Neuron (in vitro differentiated cells): ENCODE measurements at regions not wholly inside any gene's neighbourhood (a gene's known extent, or its start where the extent isn't known, plus 50 kb on each side); places are given as distances from the start of the nearest gene placed in this dataset.

Experiments used
- H2AFZ ChIP-seq: one replicate; pipeline ENCODE4 v1.6.1; 2013; ENCODE audit warnings: low read depth, mild to moderate bottlenecking, inconsistent platforms, low read length, moderate library complexity
- H3K27me3 ChIP-seq: one replicate; pipeline ENCODE4 v1.6.1; 2013; ENCODE audit warnings: low read length; ENCODE audit not compliant: insufficient read depth
- H3K36me3 ChIP-seq: one replicate; pipeline ENCODE4 v1.6.1; 2013; ENCODE audit warnings: low read length; ENCODE audit not compliant: insufficient read depth
- H3K4me1 ChIP-seq: one replicate; pipeline ENCODE4 v1.6.1; 2013; ENCODE audit warnings: low read length; ENCODE audit not compliant: insufficient read depth
- H3K4me3 ChIP-seq: 2 replicates; pipeline ENCODE4 v1.5.1; 2013; ENCODE audit warnings: mild to moderate bottlenecking, low read length, moderate library complexity
- H3K9me3 ChIP-seq: one replicate; pipeline ENCODE4 v1.6.1; 2013; ENCODE audit warnings: low read length

- Histone ChIP-seq H3K27me3 (no peaks in the 10 kb centered on the region), H3K4me1 (peaks cover 10% of the 10 kb centered on the region), H2AFZ (peak overlapping the region; percentile 73), H3K36me3 (no peaks in the 10 kb centered on the region), H3K4me3 (no peak overlapping the region), H3K9me3 (no peaks in the 10 kb centered on the region)
Observed at GRCh38 chr13:103539265-103539664, 473.0 kb upstream of the SLC10A2 start.

GRCh38 chr13:103537616-103538015 is 471.4 kb upstream of the SLC10A2 start:
- no peak overlapping the region for H2AFZ ChIP-seq
- no peaks in the 10 kb centered on the region for H3K9me3 ChIP-seq
- no peak overlapping the region for H3K4me3 ChIP-seq
- no peaks in the 10 kb centered on the region for H3K27me3 ChIP-seq
- peaks cover 10% of the 10 kb centered on the region for H3K4me1 ChIP-seq
- H3K36me3 ChIP-seq: no peaks in the 10 kb centered on the region

DNA sequence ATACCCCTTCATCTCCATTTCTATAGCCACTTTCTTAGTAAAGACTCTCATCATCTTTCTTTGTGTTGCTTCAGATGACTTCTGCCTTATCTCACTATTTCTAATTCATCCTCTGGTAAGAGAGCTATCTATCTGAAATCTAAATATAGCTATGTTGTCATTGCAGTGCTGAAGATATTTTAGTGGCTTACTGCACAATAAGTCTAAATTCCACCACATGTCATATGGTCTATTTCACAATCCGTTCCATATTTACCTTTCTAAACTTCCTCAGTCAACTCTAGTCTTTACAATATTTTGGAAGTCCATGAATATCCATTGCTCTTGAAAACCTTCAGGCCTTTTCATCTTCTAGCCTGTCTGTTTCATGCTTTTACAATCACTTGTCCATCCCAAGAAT is 465.1 kb upstream of the SLC10A2 start:
- H3K4me3 ChIP-seq: no peak overlapping the region
- no peaks in the 10 kb centered on the region for H3K9me3 ChIP-seq
- no peaks in the 10 kb centered on the region for H3K4me1 ChIP-seq
- H2AFZ ChIP-seq: no peak overlapping the region
- no peaks in the 10 kb centered on the region for H3K36me3 ChIP-seq
- no peaks in the 10 kb centered on the region for H3K27me3 ChIP-seq

- Histone ChIP-seq H3K4me3 (no peak overlapping the region), H3K9me3 (no peaks in the 10 kb centered on the region), H2AFZ (no peak overlapping the region), H3K27me3 (no peaks in the 10 kb centered on the region), H3K4me1 (no peaks in the 10 kb centered on the region), H3K36me3 (no peaks in the 10 kb centered on the region)
Observed at GRCh38 chr13:103528437-103528836, 462.2 kb upstream of the SLC10A2 start.

- H3K4me1 ChIP-seq: no peaks in the 10 kb centered on the region
- H3K9me3 ChIP-seq: no peaks in the 10 kb centered on the region
- H3K36me3 ChIP-seq: no peaks in the 10 kb centered on the region
- no peak overlapping the region for H3K4me3 ChIP-seq
- H3K27me3 ChIP-seq: no peaks in the 10 kb centered on the region
- no peak overlapping the region for H2AFZ ChIP-seq
Observed at GRCh38 chr13:103525530-103525929, 459.3 kb upstream of the SLC10A2 start.

DNA sequence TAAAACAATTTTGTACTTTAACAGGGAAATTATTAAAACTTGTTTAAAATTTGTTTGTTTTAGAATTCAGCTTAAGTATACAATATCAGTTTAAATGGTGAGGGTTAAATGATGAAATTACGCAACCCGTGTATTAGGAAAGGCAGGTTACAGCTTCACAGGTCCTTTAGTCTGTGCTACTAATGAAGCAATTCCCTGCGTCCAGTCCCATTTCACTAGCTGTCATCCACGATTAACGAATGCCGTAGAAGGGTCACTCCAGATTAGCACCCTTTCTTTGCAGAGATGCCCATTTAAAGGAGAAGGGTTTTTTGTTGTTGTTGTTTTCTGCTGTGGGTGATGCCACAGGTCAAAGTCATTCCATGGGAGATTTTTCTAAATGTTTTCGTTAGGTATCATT is 457.6 kb upstream of the SLC10A2 start:
- Histone ChIP-seq H2AFZ (no peak overlapping the region), H3K4me1 (no peaks in the 10 kb centered on the region), H3K27me3 (no peaks in the 10 kb centered on the region), H3K36me3 (no peaks in the 10 kb centered on the region), H3K4me3 (no peak overlapping the region), H3K9me3 (no peaks in the 10 kb centered on the region)

DNA sequence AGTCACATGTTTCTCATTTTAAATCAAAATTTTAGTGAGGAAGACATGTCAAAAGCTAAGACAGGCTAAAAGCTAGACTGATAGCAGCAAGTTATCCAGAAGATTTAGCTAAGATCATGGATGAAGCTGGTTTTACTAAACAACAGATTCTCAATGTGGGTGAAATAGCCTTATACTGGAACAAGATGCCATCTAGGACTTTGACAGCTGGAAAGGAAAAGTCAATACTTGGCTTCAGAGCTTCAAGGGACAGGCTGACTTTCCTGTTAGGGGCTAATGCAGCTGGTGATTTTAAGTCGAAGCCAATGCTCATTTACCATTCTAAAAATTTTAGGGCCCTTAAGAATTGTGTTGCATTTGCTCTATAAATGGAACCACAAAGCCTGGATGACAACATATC is 455.3 kb upstream of the SLC10A2 start:
- H3K4me1 ChIP-seq: no peaks in the 10 kb centered on the region
- H3K27me3 ChIP-seq: no peaks in the 10 kb centered on the region
- no peak overlapping the region for H2AFZ ChIP-seq
- H3K4me3 ChIP-seq: no peak overlapping the region
- no peaks in the 10 kb centered on the region for H3K36me3 ChIP-seq
- no peaks in the 10 kb centered on the region for H3K9me3 ChIP-seq

GRCh38 chr13:103517768-103518102 is 451.5 kb upstream of the SLC10A2 start:
- Histone ChIP-seq H3K4me1 (peaks cover 3% of the 10 kb centered on the region), H3K36me3 (no peaks in the 10 kb centered on the region), H2AFZ (no peak overlapping the region), H3K4me3 (no peak overlapping the region), H3K9me3 (no peaks in the 10 kb centered on the region), H3K27me3 (no peaks in the 10 kb centered on the region)

DNA sequence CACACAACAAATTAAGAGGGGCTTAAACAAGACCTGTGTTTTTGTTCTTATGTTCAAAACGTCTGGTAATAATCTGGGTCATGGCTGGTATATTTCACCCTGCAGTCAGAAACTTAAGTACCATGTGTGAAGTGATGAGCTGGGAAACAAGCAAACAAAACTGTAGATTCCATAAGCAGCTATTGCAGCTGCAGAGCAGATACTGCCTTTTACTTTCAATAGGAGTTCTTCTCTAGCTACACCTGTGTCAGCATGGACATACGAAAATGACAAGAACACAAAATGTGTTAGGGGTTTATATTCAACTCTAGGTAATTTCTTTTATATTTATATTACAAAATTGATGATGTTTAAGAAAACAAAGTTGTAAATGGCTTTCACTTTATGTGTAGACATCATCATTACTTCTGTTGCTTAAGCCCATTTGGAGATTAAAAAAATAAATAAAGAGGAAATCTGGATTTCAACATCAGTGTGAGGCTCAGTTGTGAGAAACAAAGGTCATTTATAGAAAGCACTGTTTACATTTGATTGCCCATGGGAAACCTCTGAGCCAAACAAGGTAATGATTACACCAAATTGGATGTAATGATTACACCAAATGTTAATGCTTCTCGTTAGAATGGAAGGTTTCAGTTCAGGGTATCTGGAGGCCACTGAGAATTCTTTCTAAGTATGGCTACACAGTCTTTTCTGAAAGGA is 451.0 kb upstream of the SLC10A2 start:
- Histone ChIP-seq H3K4me3 (no peak overlapping the region), H3K27me3 (no peaks in the 10 kb centered on the region), H3K4me1 (peaks cover 3% of the 10 kb centered on the region), H2AFZ (no peak overlapping the region), H3K9me3 (no peaks in the 10 kb centered on the region), H3K36me3 (no peaks in the 10 kb centered on the region)

DNA sequence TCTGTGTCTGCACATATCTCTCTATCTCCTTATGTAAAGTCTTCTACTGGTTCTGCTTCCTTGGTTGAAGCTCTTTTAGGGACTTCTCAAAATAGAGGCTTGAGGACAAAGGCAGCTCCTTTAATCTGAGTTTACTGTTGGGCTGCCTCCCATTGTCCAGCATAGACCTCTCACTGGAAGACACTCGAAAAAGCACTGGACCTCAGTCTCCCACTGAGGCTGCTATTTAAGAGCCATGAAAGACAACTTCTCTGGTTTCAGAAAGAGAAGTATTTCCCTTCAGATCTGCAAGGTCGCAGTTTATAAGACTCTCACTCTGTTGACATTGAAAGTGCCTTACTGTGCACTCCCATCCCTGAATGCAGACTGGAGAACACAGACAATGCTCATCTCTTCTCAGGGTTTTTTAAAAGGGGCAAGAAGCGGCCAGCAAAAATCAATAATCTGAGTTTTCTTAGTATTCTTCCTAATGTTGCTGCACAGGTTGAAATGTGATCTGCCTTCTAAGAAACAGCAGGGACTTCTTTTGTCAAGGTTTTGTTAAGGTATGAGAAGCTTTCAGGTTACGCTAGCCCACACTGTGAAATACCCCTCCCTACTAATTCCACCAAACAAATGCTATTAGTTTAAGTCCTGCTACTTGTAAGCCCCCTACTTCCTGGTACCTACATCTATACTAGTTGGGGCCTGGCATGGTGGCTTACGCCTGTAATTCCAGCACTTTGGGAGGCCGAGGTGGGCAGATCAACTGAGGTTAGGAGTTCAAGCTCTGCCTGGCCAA is 450.0 kb upstream of the SLC10A2 start:
- Histone ChIP-seq H3K27me3 (no peaks in the 10 kb centered on the region), H3K4me1 (peaks cover 3% of the 10 kb centered on the region), H3K36me3 (no peaks in the 10 kb centered on the region), H3K9me3 (no peaks in the 10 kb centered on the region), H2AFZ (no peak overlapping the region), H3K4me3 (no peak overlapping the region)

DNA sequence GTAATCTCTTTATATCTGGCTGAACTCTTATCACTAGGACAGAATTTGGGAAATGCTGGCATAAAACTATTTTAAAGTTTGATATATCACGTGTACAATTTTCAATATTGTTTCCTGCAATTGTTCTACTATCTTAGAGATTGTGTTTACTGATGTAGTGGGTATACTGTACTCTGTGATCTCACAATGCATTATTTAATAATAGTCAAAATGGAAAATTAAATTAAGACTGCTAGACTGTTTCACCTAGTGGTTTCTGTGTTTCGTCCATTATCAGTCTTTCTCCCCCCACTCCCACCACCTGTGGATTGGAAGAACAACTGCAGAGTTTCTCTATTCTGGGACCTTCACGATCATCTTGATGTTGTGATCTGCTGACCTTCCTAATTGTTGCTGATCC is 449.2 kb upstream of the SLC10A2 start:
- no peaks in the 10 kb centered on the region for H3K36me3 ChIP-seq
- H3K27me3 ChIP-seq: no peaks in the 10 kb centered on the region
- peaks cover 3% of the 10 kb centered on the region for H3K4me1 ChIP-seq
- no peaks in the 10 kb centered on the region for H3K9me3 ChIP-seq
- no peak overlapping the region for H3K4me3 ChIP-seq
- no peak overlapping the region for H2AFZ ChIP-seq

- Histone ChIP-seq H3K9me3 (no peaks in the 10 kb centered on the region), H3K36me3 (no peaks in the 10 kb centered on the region), H3K4me1 (peaks cover 3% of the 10 kb centered on the region), H3K27me3 (no peaks in the 10 kb centered on the region), H3K4me3 (no peak overlapping the region), H2AFZ (no peak overlapping the region)
Observed at GRCh38 chr13:103514619-103515018, 448.4 kb upstream of the SLC10A2 start.

DNA sequence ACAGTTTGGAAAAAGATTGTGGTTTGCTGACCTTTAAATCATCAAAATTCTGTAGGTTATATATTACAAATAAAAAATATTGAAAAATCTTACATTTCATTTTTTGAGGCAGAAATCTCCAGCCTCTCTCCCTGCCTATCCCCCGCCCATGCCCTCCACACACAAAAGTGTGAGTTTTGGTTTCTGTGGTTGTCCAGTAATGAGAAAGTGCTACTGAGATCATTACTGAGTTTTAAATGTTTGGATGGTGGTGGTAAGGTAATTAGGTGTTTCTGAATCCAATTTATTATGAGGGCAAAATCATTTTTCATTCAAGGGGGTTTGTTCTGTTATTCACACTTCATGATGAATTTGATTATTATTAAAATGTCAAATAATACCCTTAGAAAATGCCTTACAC is 448.0 kb upstream of the SLC10A2 start:
- no peaks in the 10 kb centered on the region for H3K27me3 ChIP-seq
- no peaks in the 10 kb centered on the region for H3K9me3 ChIP-seq
- H2AFZ ChIP-seq: no peak overlapping the region
- no peaks in the 10 kb centered on the region for H3K36me3 ChIP-seq
- H3K4me1 ChIP-seq: peaks cover 3% of the 10 kb centered on the region
- H3K4me3 ChIP-seq: no peak overlapping the region
